NCI-H82 treated with DMSO at 0.1 percent for 48 hours (cell line): ENCODE measurements at regions not wholly inside any gene's neighbourhood (a gene's known extent, or its start where the extent isn't known, plus 50 kb on each side); places are given as distances from the start of the nearest gene placed in this dataset.
"Not testable (repeated sequence)": the region's sequence is repeated elsewhere in the genome, so short reads cannot be mapped to it uniquely, and the experiment has no call there.

Source experiments
- DNase-seq: peaks from one replicate; lab custom pipeline; 2025; ENCODE audit not compliant: unreplicated experiment; lab: John Stamatoyannopoulos, UW

DNA sequence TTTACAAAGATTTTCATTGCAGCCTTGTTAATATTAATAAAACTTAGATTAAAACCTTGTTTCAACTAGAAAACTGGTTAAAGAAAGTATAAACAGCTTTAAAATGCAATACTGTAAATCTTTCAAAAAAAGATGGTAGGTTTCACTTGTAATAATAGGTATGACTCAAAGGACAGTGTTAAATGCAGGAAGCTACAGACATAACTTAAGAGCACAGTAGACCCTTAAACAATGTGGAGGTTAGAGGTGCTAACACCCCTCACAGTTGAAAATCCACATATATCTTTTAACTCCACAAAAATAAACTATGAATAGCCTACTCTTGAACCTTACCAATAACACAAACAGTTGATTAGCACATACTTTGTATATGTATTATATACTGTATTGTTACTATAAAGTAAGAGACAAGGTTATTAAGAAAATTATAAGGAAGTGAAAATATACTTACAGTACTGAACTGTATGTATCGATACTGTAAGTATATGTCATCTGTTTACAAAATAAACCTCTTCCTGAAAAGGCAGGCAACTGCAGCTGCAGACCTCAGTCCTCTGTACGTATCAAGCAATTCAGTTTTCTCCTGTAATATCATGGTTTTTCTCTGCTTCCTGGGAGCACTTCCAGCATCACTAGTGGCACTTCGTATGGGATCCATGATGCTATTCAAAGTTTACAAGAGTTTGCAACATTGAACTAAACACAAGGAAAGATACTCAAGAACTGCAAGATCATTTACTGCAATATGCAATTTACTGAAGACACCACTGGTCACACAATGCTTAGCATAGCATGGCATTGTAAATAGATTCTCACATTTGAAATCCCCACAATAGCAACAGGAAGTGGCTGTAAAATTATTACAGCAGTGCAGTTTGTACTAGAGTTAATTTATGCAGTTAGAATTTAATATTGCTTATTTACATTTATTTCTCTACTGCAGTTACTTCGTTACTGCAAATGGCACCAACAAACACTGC is 610.5 kb upstream of the LRRTM4 start:
- DNase-seq = no peak

DNA sequence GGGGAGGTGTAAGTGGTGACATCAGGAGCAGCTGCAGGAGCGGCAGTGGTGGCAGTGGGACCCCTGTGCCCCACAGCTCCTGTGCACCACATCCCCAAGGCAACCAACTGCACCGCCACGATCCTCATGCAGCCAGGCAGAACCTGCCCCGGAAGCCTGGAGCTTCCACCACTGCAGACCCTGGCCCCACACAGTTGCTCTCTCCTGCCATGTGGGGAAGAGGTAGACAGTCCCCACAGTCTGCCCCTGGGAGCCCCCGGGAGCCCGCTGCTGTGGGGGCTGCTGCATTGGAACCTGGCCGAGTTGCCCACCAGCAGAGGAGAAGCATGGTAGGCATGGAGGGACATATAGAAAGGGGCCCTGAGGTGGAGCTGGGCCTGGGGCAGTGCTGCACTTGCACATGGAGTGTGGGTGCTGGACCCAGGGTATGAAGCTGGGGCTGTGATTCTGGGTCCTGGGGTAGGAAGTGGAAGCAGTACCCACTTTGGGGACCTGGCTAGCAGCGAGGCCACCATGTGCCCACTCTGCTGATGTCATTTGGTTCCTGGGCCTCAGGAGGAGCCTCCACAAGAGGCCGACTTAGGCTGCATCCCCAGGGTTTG is 623.3 kb upstream of the LRRTM4 start:
- DNase-seq = no peak

DNA sequence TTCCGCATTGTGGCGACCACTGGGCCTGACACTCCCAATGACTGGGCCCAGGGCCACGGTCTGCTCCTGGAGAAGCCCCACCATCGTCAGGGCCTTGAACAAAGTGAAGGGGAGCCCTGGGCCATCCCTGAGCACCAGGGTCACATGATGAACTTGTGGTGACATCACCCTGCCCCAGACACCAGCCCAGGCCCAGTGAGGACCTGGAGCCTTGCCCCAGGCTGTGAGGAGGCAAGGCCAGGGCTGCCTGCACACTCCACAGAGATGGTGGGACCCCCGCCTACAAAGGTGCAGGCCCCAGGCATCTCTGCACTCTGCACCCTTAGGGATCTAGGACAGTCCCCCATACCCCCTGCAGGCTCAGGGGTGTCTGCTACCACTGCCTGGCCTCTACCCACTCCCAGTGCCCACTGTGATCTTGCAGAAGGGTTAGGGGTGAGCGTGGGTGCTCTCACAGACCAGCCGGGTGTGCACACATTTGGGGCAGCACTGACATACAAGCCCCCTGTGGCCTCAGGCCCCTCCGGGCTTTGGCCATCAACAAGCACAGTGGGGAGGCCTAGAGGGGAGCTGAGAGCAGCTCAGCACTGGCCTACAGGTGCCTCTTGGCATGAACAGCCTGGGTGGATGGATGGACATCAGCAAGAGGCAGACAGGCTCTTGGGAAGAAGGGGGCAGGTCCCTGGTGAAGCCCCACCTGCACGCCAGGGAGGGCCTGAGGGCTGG is 624.0 kb upstream of the LRRTM4 start:
- DNase-seq = no peak

DNA sequence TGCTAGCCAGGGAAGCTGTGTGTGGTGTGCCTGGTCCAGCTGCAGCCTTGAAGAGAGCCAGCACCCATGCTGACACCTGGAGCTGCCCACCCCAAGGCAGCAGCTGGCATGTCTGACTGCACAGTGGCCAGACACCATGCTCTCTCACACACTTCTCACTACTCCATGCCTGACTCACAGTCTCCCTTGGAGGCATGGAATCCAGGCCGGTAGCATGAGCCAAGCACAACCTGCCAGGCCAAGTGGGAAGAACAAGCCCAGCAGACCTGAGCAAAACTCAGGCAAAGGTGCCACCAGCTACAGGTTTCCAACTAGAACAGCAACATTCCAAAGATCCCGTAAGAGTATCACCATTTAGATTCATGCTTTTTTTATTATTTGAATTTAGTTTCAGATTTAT is 625.3 kb upstream of the LRRTM4 start:
- no peak for DNase-seq

DNA sequence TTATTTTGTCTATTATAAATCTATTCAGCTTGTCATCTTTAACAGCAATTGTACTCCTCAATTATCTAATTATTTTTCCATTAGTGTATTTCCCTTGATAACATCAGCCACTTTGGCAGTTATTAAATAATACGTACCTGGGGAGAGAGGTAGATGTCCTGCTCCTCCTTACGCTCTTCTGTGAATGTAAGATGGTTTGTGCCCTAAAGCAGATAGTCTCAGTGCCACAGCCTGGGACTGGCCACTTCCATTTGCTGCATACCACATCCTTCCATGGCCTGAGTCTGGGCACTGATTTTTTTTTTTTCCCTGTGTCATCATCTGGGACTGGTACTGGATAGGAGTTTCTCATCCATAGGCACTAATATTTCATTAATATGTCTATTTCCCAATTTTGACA is 632.4 kb upstream of the LRRTM4 start:
- DNase-seq = no peak

DNA sequence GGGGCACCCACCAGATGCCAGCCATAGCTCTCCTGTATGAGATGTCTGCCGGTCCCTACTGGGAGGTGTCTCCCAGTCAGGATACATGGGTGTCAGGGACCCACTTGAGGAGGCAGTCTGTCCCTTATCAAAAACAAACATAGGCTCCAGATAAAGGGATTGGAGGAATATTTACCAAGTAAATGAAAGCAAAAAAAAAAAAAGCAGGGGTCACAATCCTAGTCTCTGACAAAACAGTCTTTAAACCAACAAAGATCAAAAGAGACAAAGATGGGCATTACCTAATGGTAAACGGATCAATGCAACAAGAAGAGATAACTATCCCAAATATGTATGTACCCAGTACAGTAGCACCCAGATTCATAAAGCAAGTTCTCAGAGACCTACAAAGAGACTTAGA is 640.0 kb upstream of the LRRTM4 start:
- no peak for DNase-seq

DNA sequence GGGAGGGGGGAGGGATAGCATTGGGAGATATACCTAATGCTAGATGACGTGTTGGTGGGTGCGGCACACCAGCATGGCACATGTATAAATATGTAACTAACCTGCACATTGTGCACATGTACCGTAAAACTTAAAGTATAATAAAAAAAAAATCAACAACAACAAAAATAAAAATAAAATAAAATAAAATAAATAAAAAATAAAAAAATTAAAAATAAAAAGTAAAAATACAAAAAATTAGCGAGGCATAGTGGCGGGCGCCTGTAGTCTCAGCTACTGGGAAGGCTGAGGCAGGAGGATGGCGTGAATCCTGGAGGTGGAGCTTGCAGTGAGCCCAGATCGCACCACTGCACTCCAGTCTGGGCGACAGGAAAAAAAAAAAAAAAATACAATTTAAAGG is 650.0 kb upstream of the LRRTM4 start:
- not testable (repeated sequence) for DNase-seq

DNA sequence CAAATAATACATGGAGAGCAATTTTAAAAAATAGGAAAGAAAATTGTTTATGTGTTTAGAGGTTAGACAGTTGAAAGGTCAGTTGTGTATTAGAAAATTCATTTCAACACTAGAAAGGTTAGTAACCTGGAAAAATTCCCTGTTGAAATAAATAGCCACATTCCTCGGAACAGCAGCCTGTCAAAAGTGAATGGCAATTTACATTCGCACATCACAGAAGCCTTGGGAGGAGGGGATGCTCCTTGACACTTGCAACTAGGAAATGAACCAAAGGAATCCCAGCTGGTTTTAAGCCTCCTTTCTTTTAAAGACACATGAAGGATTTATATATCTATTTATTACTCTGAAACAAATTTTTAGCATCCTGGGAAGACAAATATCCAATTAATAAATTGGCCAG is 653.5 kb upstream of the LRRTM4 start:
- no peak for DNase-seq

DNA sequence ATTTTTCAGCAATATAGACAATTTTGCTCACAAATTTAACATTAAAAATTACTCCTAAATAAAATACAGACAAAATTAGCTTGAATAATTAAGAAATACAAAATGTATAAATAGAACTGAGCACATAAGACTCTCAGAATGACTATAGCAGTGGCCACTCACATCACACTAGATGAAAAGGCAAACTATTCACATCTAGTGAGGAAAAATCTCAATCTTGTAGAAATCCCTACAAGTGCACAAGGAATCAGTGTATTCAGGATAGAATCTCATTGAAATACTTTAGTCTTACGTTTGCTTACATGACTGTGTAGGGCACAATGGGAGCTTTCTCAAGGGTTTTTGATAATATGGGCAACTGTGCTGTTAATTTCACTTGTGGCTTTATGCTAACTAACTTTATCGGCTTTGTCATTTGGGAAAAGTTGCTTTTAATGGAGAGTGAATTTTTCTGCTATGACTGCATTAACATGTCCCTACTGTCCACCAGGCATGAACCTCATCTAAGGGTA is 678.9 kb upstream of the LRRTM4 start:
- no peak for DNase-seq

DNA sequence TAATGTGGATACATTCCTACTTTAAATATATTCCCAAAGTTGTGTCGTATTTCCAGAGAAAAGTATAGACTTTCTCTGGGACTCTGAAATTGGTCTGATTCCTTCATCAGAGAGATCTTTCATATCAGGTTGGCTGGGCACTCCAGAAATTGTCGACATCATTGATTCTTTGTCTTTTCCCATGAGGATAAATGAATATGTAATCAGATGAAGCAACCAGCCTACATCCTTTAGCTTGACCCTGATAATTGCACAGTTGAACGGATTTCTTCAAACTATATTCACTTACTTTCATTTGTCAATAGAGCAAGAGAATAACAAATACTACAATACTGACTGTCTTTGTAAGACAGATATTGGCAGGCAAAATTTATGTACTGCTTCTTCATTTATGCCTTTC is 680.2 kb upstream of the LRRTM4 start:
- DNase-seq = no peak

DNA sequence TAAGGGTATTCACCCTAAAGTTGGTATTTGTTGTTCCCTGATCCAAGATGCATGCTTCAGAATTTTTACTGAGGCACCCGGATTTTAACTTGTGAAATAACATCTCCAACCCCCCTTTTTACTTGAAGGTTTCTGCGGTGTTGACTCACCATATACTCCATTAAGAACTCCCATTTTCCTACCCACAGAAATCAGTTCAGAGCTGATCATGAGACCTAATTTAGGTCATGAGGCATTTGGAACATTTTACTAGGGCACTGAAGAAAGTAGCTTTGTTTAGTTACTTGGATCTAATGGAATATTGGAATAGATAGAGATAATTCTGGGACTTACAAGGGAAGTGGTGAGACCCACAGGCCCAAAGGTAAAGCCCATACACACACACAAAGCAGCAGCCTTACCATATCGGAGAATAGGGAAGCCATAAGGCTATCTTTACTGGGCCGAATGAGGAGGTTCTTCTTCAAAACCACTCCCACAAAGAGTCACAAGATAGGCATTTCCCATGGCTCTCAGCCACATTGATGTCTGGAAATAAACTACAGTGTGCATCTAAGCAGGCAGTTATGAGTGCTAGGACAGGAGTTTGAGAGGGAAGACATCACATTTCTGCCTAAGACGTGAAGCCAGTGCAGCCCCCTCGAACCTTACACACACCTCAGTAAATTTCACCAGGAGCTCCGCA is 681.0 kb upstream of the LRRTM4 start:
- DNase-seq = no peak

DNA sequence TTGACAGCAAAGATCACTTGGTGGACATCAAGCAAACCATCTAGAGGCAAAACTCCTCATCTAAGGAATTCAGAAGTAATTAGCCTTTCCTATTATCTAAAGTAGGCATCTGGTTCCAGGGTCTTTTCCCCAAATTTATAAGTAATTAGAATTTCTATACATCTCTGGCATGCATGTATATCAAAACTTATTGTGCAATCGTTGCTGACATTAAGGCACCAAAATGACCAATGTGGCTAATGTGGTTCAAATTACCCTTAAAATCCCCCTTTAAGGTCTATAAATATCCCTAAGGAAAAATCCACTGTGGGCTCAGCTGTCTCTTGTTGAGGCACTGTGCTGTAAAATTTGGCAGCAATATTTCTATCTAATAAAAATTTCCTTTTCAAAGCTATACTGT is 695.9 kb upstream of the LRRTM4 start:
- no peak for DNase-seq

DNA sequence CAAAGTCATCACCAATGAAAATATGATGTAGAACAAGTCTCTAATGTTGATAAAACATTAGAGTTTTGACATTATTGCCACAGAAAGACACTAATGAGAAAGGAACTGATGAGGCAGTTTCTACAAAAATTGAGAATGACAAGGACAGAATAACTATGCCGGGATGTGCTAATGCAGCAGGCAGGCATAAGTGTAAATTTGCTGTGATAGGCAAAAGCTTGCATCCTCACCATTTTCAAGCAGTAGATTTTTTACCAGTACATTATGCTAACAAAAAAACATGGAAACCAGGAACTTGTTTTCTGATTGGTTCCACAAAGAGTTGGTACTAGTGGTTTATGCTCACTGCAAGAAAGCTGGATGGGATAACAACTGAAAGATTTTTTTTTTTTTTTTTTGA is 715.5 kb upstream of the LRRTM4 start:
- no peak for DNase-seq

DNA sequence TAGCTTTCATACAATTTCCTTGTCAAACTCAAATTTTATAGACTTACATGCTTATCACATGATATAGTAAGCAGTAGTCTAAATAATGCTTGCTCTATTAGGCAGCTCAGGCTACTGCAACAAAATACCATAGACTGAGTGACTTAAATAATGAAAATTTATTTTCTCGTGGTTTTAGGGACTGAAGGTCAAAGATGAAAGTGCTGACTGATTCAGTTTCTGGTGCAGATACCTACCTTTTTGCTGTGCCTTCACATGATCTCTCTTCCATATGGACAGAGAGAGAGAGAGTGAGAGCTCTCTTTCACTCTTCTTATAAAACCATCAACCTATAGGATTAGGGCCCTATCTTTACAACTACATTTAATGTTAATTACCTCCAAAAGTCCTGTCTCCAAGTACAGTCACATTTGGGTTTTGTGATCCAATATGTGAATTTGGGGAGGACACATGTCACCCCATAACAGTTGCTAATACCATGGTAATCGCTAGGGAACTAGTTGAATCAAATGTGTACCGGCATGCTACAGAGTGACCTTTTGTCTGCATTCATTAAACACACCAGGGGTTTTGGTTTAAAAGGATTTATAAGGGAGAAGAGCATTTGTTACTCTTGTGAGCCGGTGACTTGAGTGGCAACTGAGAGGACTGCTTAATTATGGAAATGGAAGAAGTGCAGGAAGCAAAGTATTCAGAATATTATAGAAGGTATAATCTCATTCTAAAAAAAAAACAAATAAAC is 723.4 kb upstream of the LRRTM4 start:
- DNase-seq = peak; percentile 79

DNA sequence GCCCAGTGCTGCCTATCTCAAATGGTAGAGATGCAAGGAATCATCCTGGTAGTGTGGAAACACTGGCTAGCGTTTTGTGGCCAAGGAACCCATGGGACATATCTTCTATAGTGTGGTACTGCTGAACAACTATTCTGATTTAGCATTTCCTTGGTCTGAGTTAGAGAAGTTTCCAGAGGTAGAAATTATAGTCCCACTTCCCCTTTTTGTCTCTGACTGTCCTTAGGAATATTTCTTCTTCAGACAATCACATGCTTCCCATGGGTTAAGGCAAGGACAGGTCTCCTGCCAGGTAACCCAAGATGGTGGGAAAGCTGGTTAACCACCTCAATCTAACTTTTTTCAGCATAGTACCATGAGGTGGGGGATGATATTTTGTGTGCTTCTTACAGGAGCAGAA is 729.5 kb upstream of the LRRTM4 start:
- no peak for DNase-seq

DNA sequence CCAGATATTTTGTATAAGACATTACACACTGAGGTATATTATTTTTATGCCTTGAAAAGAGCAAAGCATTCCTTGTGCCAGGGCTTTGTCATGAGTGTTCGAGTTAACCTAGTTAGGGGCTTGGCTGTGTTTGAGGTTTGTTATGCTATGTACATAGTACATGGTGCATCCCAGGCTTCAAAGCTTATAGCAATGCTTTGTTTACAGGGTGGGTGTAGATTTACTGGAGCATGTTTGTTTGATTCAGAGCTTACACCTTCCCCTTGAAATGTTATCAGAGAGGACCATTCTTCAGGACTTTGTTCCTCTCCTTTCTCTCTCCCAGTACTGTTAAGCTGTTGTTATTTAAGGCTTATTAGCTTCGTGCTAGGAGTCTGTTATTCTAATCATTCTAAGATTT is 738.7 kb upstream of the LRRTM4 start:
- DNase-seq = no peak

DNA sequence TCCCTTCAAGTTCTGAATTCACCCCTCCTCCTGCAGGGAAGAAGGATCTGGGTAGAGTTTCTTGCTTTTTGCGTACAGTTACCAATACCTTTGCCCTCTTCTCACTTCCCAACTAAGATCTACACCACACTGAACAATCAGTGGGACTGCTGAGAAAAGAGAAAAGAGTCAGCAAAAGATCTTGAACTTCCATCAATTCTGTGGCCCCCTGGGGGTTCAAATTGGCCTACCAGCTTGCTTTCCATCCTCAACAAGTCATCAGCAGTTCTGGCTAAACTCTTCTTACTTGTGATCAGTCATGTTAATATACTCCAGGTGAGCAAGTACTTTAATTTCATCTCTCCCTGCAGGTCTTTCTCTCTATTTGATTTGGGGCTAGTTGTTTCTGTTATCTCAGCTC is 739.3 kb upstream of the LRRTM4 start:
- DNase-seq = no peak

DNA sequence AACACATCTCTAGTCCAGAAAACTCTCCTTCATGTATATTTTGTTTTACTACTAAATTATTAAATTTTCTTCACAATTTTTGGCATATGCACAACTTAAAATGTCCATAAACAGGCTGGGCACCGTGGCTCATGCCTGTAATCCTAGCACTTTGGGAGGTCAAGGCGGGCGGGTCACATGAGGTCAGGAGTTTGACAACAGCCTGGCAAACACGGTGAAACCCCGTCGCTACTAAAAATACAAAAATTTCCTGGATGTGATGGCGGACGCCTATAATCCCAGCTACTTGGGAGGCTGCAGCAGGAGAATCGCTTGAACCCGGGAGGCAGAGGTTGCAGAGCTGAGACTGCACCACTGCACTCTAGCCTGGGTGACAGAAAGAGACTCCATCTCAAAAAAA is 739.9 kb upstream of the LRRTM4 start:
- DNase-seq = peak; percentile 37

DNA sequence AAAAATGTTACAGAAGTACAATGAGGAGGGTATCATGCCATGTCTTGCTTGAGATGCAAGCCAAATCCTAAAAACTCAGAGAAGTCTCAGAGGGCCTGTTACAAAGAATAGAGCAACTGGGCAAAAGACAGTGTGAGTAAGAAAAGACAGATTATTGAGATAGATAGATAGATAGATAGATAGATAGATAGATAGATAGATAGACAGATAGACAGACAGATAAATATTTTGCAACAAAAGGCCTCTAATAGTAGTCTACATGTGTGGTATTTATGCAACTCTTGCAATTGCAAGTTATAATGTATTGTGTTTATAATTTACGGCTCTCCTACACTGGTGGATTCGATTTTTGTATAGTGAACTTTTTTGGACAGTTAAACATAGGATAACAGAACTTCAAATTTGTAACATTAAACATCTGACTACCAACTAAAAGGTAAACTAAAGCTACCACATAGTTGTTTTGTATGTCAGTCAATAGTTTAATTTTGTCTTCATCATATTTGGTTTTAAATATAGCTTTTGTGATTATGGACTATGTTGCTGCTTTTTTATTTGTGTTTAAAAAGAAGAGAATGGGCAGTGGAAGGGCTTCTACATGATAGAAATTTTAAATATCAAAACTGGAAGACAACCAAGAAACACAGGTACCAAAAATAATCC is 740.7 kb upstream of the LRRTM4 start:
- DNase-seq = no peak

DNA sequence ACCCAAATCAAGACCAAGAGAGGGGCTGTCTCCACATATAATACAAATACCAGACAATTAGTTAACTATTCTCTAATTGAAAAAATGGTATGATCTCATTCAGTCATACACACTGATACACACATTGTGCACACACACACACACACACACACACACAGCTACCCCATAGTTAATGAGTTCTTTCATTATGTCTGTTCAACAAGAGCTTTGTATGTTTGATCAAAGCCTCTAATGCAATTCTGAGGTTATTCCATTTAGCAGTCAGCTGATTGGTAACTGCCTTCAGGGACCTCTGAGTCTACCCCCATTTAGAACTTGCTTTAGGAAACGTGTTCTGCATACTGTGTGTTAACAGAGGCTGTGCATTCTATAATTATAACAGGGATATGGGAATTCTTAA is 741.4 kb upstream of the LRRTM4 start:
- DNase-seq = no peak
